HepG2 (cell line): ENCODE measurements at regions not wholly inside any gene's neighbourhood (a gene's known extent, or its start where the extent isn't known, plus 50 kb on each side); places are given as distances from the start of the nearest gene placed in this dataset.

Experiments
- ATAC-seq: fragments of 200-7000 bp; cut with Tn5 transposase; 3 replicates; pipeline ENCODE4 v1.9.1; 2020; ENCODE audit warnings: mild to moderate bottlenecking, moderate library complexity
- BruUV-seq: library from RNA; stranded (reverse); fragments of 400-500 nt; replicated peaks from 2 replicates; lab custom pipeline; 2021; lab: Mats Ljungman, UMichigan
- CTCF ChIA-PET: fragments of 300-600 bp; formaldehyde crosslinking; extraction: SDS; loops from one replicate; lab custom pipeline; 2021; ENCODE audit warnings: low total read pairs, inconsistent platforms, low intra/inter-chr PET ratio; lab: Yijun Ruan, JAX
- POLR2A ChIA-PET: fragments of 350-600 bp; sonication (Branson Sonifier 250); formaldehyde crosslinking; loops from one replicate; lab custom pipeline; 2020; ENCODE audit warnings: antibody characterized with exemption, inconsistent platforms; lab: Yijun Ruan, JAX
- DNase-seq: peaks from one replicate; pipeline ENCODE4 v3.0.0-alpha.2; 2015; ENCODE audit warnings: low spot score
- FAIRE-seq: peaks from 3 replicates; lab custom pipeline; 2011; peaks lifted over from hg19 to GRCh38; lab: Jason Lieb, UNC
- H2AFZ ChIP-seq: one replicate; pipeline ENCODE4 v1.6.1; 2011; ENCODE audit warnings: low read length, inconsistent platforms
- H3K27ac ChIP-seq: fragments of 300-600 bp; 3 replicates; pipeline ENCODE4 v1.8.0; 2011; ENCODE audit warnings: mixed run types, mild to moderate bottlenecking, mixed read lengths, low read length, inconsistent platforms; ENCODE audit not compliant: insufficient read depth; ENCODE audit errors: extremely low read length
- H3K27me3 ChIP-seq, 2 experiments: fragments of 200-600 bp in 1 of 2; 2 replicates in 1 of 2; 3 replicates in 1 of 2; pipeline versions ENCODE4 v1.6.0 to v1.8.0; 2011; ENCODE audit warnings: low read length in 2 of 2, mild to moderate bottlenecking in 2 of 2, moderate library complexity in 2 of 2, inconsistent platforms in 1 of 2; ENCODE audit not compliant: insufficient read depth in 2 of 2, control insufficient read depth in 1 of 2
- H3K36me3 ChIP-seq, 2 experiments: fragments of 200-600 bp in 1 of 2; replicated peaks in 1 of 2; 2 replicates in 1 of 2; 3 replicates in 1 of 2; pipeline versions ENCODE4 v1.5.1 to v1.8.0; 2011; ENCODE audit warnings: low read length in 2 of 2, inconsistent platforms in 1 of 2; ENCODE audit not compliant: insufficient read depth in 2 of 2, control insufficient read depth in 1 of 2
- H3K4me1 ChIP-seq: 2 replicates; pipeline ENCODE4 v1.5.1; 2012; ENCODE audit warnings: low read length, inconsistent platforms; ENCODE audit not compliant: insufficient read depth
- H3K4me2 ChIP-seq: 2 replicates; pipeline ENCODE4 v1.6.0; 2011; ENCODE audit warnings: low read depth, low read length, inconsistent platforms
- H3K4me3 ChIP-seq, 3 experiments: fragments of 200-600 bp in 1 of 3; sonication (generic), shearing (Covaris generic) in 1 of 3; replicated peaks in 1 of 3; 2 replicates each; pipeline ENCODE4 v1.5.1; 2011 to 2016; ENCODE audit warnings: low read length in 3 of 3, inconsistent platforms in 2 of 3, low read depth in 2 of 3, mild to moderate bottlenecking in 2 of 3, control low read depth in 1 of 3, mixed read lengths in 1 of 3; ENCODE audit not compliant: insufficient read depth in 1 of 3
- H3K79me2 ChIP-seq: one replicate; pipeline ENCODE4 v1.6.1; 2011; ENCODE audit warnings: low read length, inconsistent platforms; ENCODE audit not compliant: insufficient read depth
- H3K9ac ChIP-seq: 2 replicates; pipeline ENCODE4 v1.6.0; 2011; ENCODE audit warnings: mild to moderate bottlenecking, low read depth, low read length, inconsistent platforms; ENCODE audit not compliant: insufficient read depth
- H3K9me3 ChIP-seq: 2 replicates; pipeline ENCODE4 v1.5.1; 2012; ENCODE audit warnings: mild to moderate bottlenecking, low read length
- H4K20me1 ChIP-seq: 2 replicates; pipeline ENCODE4 v1.6.0; 2011; ENCODE audit warnings: inconsistent platforms, mild to moderate bottlenecking, low read length, moderate library complexity; ENCODE audit not compliant: insufficient read depth
- KDM1A ChIP-seq: IDR thresholded peaks from 2 replicates; pipeline ENCODE4 v1.6.1; 2016; ENCODE audit warnings: missing compliant biosample characterization
- MIXL1 ChIP-seq: IDR thresholded peaks from 2 replicates; pipeline ENCODE4 v1.6.1; 2016
- MZF1 ChIP-seq: sonication (generic); formaldehyde crosslinking; IDR thresholded peaks from 2 replicates; pipeline ENCODE4 v1.8.1; 2023; ENCODE audit warnings: mild to moderate bottlenecking, missing genetic modification reagents, borderline replicate concordance
- NRL ChIP-seq: sonication (generic); formaldehyde crosslinking; IDR thresholded peaks from 2 replicates; pipeline ENCODE4 v1.5.0; 2020; ENCODE audit warnings: missing genetic modification reagents, mild to moderate bottlenecking, moderate library complexity, borderline replicate concordance
- RARG ChIP-seq: sonication (generic); formaldehyde crosslinking; IDR thresholded peaks from 2 replicates; pipeline ENCODE4 v1.4.0; 2020; ENCODE audit warnings: low read depth, mild to moderate bottlenecking, missing genetic modification reagents
- SAFB2 ChIP-seq: sonication (generic); formaldehyde crosslinking; IDR thresholded peaks from 2 replicates; pipeline ENCODE4 v1.5.1; 2020; ENCODE audit warnings: missing genetic modification reagents, low read depth, mild to moderate bottlenecking, borderline replicate concordance
- ZBTB37 ChIP-seq: sonication (generic); formaldehyde crosslinking; IDR thresholded peaks from 2 replicates; pipeline ENCODE4 v1.4.0; 2020; ENCODE audit warnings: mild to moderate bottlenecking, missing genetic modification reagents
- ZNF567 ChIP-seq: sonication (generic); formaldehyde crosslinking; IDR thresholded peaks from 2 replicates; pipeline ENCODE4 v1.8.1; 2023; ENCODE audit warnings: mild to moderate bottlenecking, missing genetic modification reagents, borderline replicate concordance
- WGBS: methylation state at CpG from one replicate; pipeline ENCODE4 v1.1.6; 2017; ENCODE audit warnings: low lambda C conversion rate; 5-methylcytosine and 5-hydroxymethylcytosine counted together
- in situ Hi-C: cut with HindIII; loops from 2 replicates; pipeline ENCODE4 v1.10.0; 2017; ENCODE audit warnings: low pct_unique_long_range_greater_than_20kb; ENCODE audit not compliant: extremely low pct_ligation_motif_present
- intact Hi-C: fragments of 100-400 bp; cut with micrococcal nuclease; formaldehyde crosslinking; loops from one replicate; pipeline ENCODE4 v1.10.0; 2022; ENCODE audit not compliant: unreplicated experiment
- TF ChIP-seq, protein P1 (sequence below): sonication (generic); formaldehyde crosslinking; IDR thresholded peaks from 2 replicates; pipeline ENCODE4 v1.8.0; 2022; ENCODE audit warnings: mild to moderate bottlenecking, missing genetic modification reagents, moderate library complexity

GRCh38 chr20:60339738-60340137 lies 381.5 kb downstream of the CDH26 start:
- no peak overlapping the region for H2AFZ ChIP-seq
- POLR2A ChIA-PET = no interaction called here
- H3K27me3 ChIP-seq = no peaks in the 10 kb centered on the region
- DNase-seq (no peak), FAIRE-seq (no peak), ATAC-seq (no peak)
- no peak overlapping the region for H3K27ac ChIP-seq
- H4K20me1 ChIP-seq = no peaks in the 10 kb centered on the region
- H3K4me1 ChIP-seq = no peaks in the 10 kb centered on the region
- no TSS peak for BruUV-seq
- no peak overlapping the region for H3K9ac ChIP-seq
- no peak overlapping the region for H3K4me3 ChIP-seq
- no peaks in the 10 kb centered on the region for H3K79me2 ChIP-seq
- WGBS = 23% methylated on average over 6 of the region's 6 CpGs
- no peaks in the 10 kb centered on the region for H3K36me3 ChIP-seq
- no peak overlapping the region for H3K4me2 ChIP-seq
- intact Hi-C loops = no loop called here
- peaks cover 78% of the 10 kb centered on the region for H3K9me3 ChIP-seq
- CTCF ChIA-PET = no interaction called here
- in situ Hi-C loops = no loop called here
- TF ChIP-seq MIXL1 (CRISPR knock-in tag) = no peak
- no peak for TF ChIP-seq NRL (CRISPR knock-in tag)
- no peak for TF ChIP-seq SAFB2 (CRISPR knock-in tag)
- TF ChIP-seq MZF1 (CRISPR knock-in tag) = no peak
- TF ChIP-seq KDM1A (CRISPR knock-in tag) = no peak
- no peak for TF ChIP-seq RARG
- no peak for TF ChIP-seq ZBTB37 (CRISPR knock-in tag)
- no peak for TF ChIP-seq ZNF567
- TF ChIP-seq, protein P1, sequence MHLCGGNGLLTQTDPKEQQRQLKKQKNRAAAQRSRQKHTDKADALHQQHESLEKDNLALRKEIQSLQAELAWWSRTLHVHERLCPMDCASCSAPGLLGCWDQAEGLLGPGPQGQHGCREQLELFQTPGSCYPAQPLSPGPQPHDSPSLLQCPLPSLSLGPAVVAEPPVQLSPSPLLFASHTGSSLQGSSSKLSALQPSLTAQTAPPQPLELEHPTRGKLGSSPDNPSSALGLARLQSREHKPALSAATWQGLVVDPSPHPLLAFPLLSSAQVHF (CRISPR knock-in tag) = no peak
